ENCODE measurements at regions not wholly inside any gene's neighbourhood (a gene's known extent, or its start where the extent isn't known, plus 50 kb on each side); places are given as distances from the start of the nearest gene placed in this dataset.

- no peak for TF ChIP-seq EZH2phosphoT487 (IDR thresholded peaks at IDR 0.05; ENCODE audit: insufficient read depth, low read depth)
- no peak for TF ChIP-seq EZH2 (IDR thresholded peaks at IDR 0.05; ENCODE audit: insufficient read depth, poor library complexity, severe bottlenecking)
These were observed 219.8 kb downstream of the ADCYAP1 start for GRCh38 chr18:1124495-1124894.
